ENCODE measurements at regions not wholly inside any gene's neighbourhood (a gene's known extent, or its start where the extent isn't known, plus 50 kb on each side); places are given as distances from the start of the nearest gene placed in this dataset.

GRCh38 chr6:145137425-145137824 is 597.9 kb downstream of the EPM2A start:
- no peak for TF ChIP-seq CTCF (IDR thresholded peaks at IDR 0.05; ENCODE audit: low read depth, low read length, missing control alignments)
- peak; percentile 14 for DNase-seq
- in situ Hi-C loops (cut with HindIII; ENCODE audit: low pct_ligation_motif_present, low sequenced_read_pairs) = no loop called here
- Histone ChIP-seq H3K27ac (no peak overlapping the region), H3K36me3 (replicated peaks) (no peaks in the 10 kb centered on the region), H3K27me3 (replicated peaks) (no peaks in the 10 kb centered on the region), H3K4me3 (ENCODE audit: low read depth, low read length) (no peak overlapping the region)

GRCh38 chr6:145138469-145139139 is 596.7 kb downstream of the EPM2A start:
- no peak for TF ChIP-seq CTCF (IDR thresholded peaks at IDR 0.05; ENCODE audit: low read depth, low read length, missing control alignments)
- no peak overlapping the region for H3K4me3 ChIP-seq (ENCODE audit: low read depth, low read length)
- H3K36me3 ChIP-seq (replicated peaks) = no peaks in the 10 kb centered on the region
- H3K27ac ChIP-seq = no peak overlapping the region
- no peaks in the 10 kb centered on the region for H3K27me3 ChIP-seq (replicated peaks)
- no peak for DNase-seq
- in situ Hi-C loops (cut with HindIII; ENCODE audit: low pct_ligation_motif_present, low sequenced_read_pairs) = no loop called here

GRCh38 chr6:145139140-145139850 is 596.0 kb downstream of the EPM2A start:
- Histone ChIP-seq H3K4me3 (ENCODE audit: low read depth, low read length) (no peak overlapping the region), H3K36me3 (replicated peaks) (no peaks in the 10 kb centered on the region), H3K27me3 (replicated peaks) (no peaks in the 10 kb centered on the region), H3K27ac (no peak overlapping the region)
- in situ Hi-C loops (cut with HindIII; ENCODE audit: low pct_ligation_motif_present, low sequenced_read_pairs) = no loop called here
- TF ChIP-seq CTCF (IDR thresholded peaks at IDR 0.05; ENCODE audit: low read depth, low read length, missing control alignments) = no peak
- DNase-seq = no peak

- Histone ChIP-seq H3K27me3 (replicated peaks) (no peaks in the 10 kb centered on the region), H3K36me3 (replicated peaks) (no peaks in the 10 kb centered on the region), H3K4me3 (ENCODE audit: low read depth, low read length) (no peak overlapping the region), H3K27ac (no peak overlapping the region)
- no peak for DNase-seq
- no peak for TF ChIP-seq CTCF (IDR thresholded peaks at IDR 0.05; ENCODE audit: low read depth, low read length, missing control alignments)
- in situ Hi-C loops (cut with HindIII; ENCODE audit: low pct_ligation_motif_present, low sequenced_read_pairs) = no loop called here
These were observed 595.4 kb downstream of the EPM2A start for GRCh38 chr6:145139895-145140294.

GRCh38 chr6:145141572-145141971 is 593.7 kb downstream of the EPM2A start:
- H3K36me3 ChIP-seq (replicated peaks) = no peaks in the 10 kb centered on the region
- no peak for DNase-seq
- no peak overlapping the region for H3K27ac ChIP-seq
- no peaks in the 10 kb centered on the region for H3K27me3 ChIP-seq (replicated peaks)
- in situ Hi-C loops (cut with HindIII; ENCODE audit: low pct_ligation_motif_present, low sequenced_read_pairs) = no loop called here
- H3K4me3 ChIP-seq (ENCODE audit: low read depth, low read length) = no peak overlapping the region
- no peak for TF ChIP-seq CTCF (IDR thresholded peaks at IDR 0.05; ENCODE audit: low read depth, low read length, missing control alignments)

All from brain microvascular endothelial cell (primary cell).